ENCODE measurements at regions not wholly inside any gene's neighbourhood (a gene's known extent, or its start where the extent isn't known, plus 50 kb on each side); places are given as distances from the start of the nearest gene placed in this dataset.

DNA sequence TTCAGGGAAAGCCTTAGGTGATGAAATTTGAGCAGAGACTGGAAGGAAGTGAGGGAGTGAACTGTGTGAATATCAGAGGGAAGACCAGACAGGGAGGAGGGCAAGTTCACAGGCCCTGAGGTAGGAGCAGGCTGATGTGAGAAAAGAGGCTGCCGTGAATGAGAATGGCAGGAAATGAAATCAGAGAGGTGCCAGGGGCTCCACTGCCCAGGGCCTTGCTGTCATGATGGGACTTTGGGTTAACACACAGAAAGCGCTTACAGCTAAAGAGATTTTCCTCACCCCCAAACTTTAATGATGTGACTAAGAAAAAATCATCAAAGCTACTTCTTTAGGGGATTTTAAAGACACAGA is 53.8 kb downstream of the MARCHF4 start:
- FAIRE-seq (no peak), DNase-seq (ENCODE audit: low read depth, low spot score) (no peak)
- dilution Hi-C loops (cut with MboI; ENCODE audit: extremely low pct_ligation_motif_present, low sequenced_read_pairs), result no loop called here
- Histone ChIP-seq H3K9me1 (ENCODE audit: control insufficient read depth, extremely low read depth, insufficient read depth, low read length) (peaks cover 5% of the 10 kb centered on the region), H3K4me2 (ENCODE audit: control insufficient read depth, extremely low read depth, insufficient read depth, low read depth, low read length) (no peak overlapping the region), H4K20me1 (ENCODE audit: control insufficient read depth, extremely low read depth, insufficient read depth, low read length) (no peaks in the 10 kb centered on the region), H3K27ac (ENCODE audit: control insufficient read depth, insufficient read depth, low read length) (no peak overlapping the region), H2AFZ (ENCODE audit: control insufficient read depth, low read length) (no peak overlapping the region), H3K9me3 (ENCODE audit: control insufficient read depth, low read depth, low read length) (no peaks in the 10 kb centered on the region), H3K79me2 (ENCODE audit: control insufficient read depth, insufficient read depth, low read length) (no peaks in the 10 kb centered on the region), H3K9ac (ENCODE audit: control insufficient read depth, extremely low read depth, insufficient read depth, low read length) (no peak overlapping the region), H3K4me1 (ENCODE audit: control insufficient read depth, extremely low read depth, insufficient read depth, low read length) (peaks cover 14% of the 10 kb centered on the region), H3K27me3 (ENCODE audit: control insufficient read depth, extremely low read depth, insufficient read depth, low read length) (no peaks in the 10 kb centered on the region), H3K36me3 (ENCODE audit: control insufficient read depth in 2 of 2, extremely low read depth in 1 of 2, insufficient read depth in 2 of 2, low read length in 2 of 2) (no peaks in the 10 kb centered on the region), H3K4me3 (ENCODE audit: control insufficient read depth in 2 of 3, extremely low read depth in 1 of 3, insufficient read depth in 2 of 3, low read depth in 1 of 3, low read length in 3 of 3) (no peak overlapping the region)
- TF ChIP-seq, protein P1, sequence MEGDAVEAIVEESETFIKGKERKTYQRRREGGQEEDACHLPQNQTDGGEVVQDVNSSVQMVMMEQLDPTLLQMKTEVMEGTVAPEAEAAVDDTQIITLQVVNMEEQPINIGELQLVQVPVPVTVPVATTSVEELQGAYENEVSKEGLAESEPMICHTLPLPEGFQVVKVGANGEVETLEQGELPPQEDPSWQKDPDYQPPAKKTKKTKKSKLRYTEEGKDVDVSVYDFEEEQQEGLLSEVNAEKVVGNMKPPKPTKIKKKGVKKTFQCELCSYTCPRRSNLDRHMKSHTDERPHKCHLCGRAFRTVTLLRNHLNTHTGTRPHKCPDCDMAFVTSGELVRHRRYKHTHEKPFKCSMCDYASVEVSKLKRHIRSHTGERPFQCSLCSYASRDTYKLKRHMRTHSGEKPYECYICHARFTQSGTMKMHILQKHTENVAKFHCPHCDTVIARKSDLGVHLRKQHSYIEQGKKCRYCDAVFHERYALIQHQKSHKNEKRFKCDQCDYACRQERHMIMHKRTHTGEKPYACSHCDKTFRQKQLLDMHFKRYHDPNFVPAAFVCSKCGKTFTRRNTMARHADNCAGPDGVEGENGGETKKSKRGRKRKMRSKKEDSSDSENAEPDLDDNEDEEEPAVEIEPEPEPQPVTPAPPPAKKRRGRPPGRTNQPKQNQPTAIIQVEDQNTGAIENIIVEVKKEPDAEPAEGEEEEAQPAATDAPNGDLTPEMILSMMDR (optimal IDR thresholded peaks at IDR 0.05 in 1 of 3, IDR thresholded peaks at IDR 0.05 in 1 of 3, conservative IDR thresholded peaks at IDR 0.05 in 1 of 3; ENCODE audit: extremely low read depth in 1 of 3, insufficient read depth in 2 of 3, low read length in 3 of 3), result no peak
- no peak for TF ChIP-seq EZH2 (IDR thresholded peaks at IDR 0.05; ENCODE audit: low read length)

DNA sequence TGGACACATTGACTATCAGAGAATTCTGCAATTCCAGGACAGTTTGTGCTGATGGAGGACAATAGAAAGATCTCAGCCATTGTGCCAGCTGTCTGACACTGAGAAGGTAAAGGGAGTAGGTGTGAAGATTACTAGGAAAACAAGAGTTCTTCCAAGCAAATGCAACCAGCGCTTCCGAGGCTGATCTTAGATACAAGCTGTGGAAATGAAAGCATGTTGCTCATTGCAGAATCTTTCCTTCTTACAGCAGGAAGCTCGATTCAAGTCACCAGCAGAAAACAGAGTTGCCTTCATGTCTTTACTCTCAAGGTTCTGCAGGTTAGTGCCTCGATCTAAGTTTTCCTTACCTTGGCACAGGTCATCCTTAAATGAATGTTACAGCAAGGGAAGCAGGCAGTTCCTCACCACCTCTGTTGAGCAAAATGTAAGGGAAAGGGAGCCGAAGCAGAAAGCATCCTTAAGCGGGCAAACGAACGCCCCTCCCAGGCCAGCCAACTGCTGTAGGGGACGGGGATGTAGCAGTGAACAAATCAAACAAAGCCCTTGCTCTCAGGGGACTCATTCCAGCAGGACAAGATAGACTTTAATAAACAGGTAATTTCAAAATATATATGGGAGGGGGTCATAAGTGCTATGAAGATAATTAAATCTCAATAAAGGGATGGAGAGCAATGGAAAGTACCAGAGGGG is 54.3 kb downstream of the MARCHF4 start:
- TF ChIP-seq, protein P1 (optimal IDR thresholded peaks at IDR 0.05 in 1 of 3, IDR thresholded peaks at IDR 0.05 in 1 of 3, conservative IDR thresholded peaks at IDR 0.05 in 1 of 3; ENCODE audit: extremely low read depth in 1 of 3, insufficient read depth in 2 of 3, low read length in 3 of 3), result no peak
- no peak for TF ChIP-seq EZH2 (IDR thresholded peaks at IDR 0.05; ENCODE audit: low read length)

More for the DNA sequence above, 54.3 kb downstream of the MARCHF4 start:
- no peaks in the 10 kb centered on the region for H3K36me3 ChIP-seq (ENCODE audit: control insufficient read depth in 2 of 2, extremely low read depth in 1 of 2, insufficient read depth in 2 of 2, low read length in 2 of 2)
- H3K4me1 ChIP-seq (ENCODE audit: control insufficient read depth, extremely low read depth, insufficient read depth, low read length), result peaks cover 14% of the 10 kb centered on the region
- no peaks in the 10 kb centered on the region for H3K79me2 ChIP-seq (ENCODE audit: control insufficient read depth, insufficient read depth, low read length)
- no peak overlapping the region for H3K4me3 ChIP-seq (ENCODE audit: control insufficient read depth in 2 of 3, extremely low read depth in 1 of 3, insufficient read depth in 2 of 3, low read depth in 1 of 3, low read length in 3 of 3)
- H2AFZ ChIP-seq (ENCODE audit: control insufficient read depth, low read length), result no peak overlapping the region
- FAIRE-seq (no peak), DNase-seq (ENCODE audit: low read depth, low spot score) (no peak)
- H3K9ac ChIP-seq (ENCODE audit: control insufficient read depth, extremely low read depth, insufficient read depth, low read length), result no peak overlapping the region
- dilution Hi-C loops (cut with MboI; ENCODE audit: extremely low pct_ligation_motif_present, low sequenced_read_pairs), result no loop called here
- no peak overlapping the region for H3K4me2 ChIP-seq (ENCODE audit: control insufficient read depth, extremely low read depth, insufficient read depth, low read depth, low read length)
- peaks cover 5% of the 10 kb centered on the region for H3K9me1 ChIP-seq (ENCODE audit: control insufficient read depth, extremely low read depth, insufficient read depth, low read length)
- no peaks in the 10 kb centered on the region for H3K27me3 ChIP-seq (ENCODE audit: control insufficient read depth, extremely low read depth, insufficient read depth, low read length)
- no peak overlapping the region for H3K27ac ChIP-seq (ENCODE audit: control insufficient read depth, insufficient read depth, low read length)
- H4K20me1 ChIP-seq (ENCODE audit: control insufficient read depth, extremely low read depth, insufficient read depth, low read length), result no peaks in the 10 kb centered on the region
- H3K9me3 ChIP-seq (ENCODE audit: control insufficient read depth, low read depth, low read length), result no peaks in the 10 kb centered on the region

Data from keratinocyte (primary cell).